GM21723 (cell line): ENCODE measurements at regions not wholly inside any gene's neighbourhood (a gene's known extent, or its start where the extent isn't known, plus 50 kb on each side); places are given as distances from the start of the nearest gene placed in this dataset.
"Not testable (repeated sequence)": the region's sequence is repeated elsewhere in the genome, so short reads cannot be mapped to it uniquely, and the experiment has no call there.

Experiments used
- ATAC-seq: cut with Tn5 transposase; IDR thresholded peaks from one replicate; pipeline ENCODE4 v1.9.1; 2021; ENCODE audit warnings: mild to moderate bottlenecking, moderate library complexity; ENCODE audit not compliant: unreplicated experiment

DNA sequence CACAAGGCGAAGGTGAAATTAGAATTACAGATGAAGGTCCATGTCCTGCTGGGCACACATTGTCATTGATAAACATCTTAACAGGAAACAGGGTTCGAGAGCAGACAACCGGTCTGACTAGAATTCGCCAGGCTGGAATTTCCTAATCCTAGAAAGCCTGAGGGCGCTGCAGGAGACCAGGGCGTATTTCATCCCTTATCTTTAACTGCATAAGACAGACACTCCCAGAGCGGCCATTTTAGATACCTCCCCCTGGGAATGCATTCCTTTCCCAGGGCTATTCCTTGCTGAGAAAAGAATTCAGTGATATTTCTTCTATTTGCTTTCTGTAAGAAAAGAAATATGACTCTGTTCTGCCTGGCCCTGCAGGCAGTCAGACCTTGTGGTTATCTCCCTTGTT lies 357.7 kb downstream of the FAM170A start:
- not testable (repeated sequence) for ATAC-seq

DNA sequence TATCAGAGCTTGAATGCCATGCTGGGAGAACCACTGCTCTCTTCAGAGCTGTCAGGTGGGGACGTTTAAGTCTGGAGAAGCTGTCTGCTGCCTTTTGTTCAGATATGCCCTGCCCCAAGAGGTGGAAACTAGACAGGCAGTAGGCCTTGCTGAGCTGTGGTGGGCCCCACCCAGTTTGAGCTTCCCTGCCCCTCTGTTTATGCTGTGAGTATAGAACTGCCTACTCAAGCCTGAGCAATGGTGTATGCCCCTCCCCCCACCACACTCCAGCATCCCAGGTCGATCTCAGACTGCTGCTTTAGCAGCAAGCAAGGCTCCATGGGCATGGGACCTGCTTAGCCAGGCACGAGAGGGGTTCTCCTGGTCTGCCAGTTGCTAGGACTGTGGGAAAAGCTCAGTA lies 362.3 kb downstream of the FAM170A start:
- no peak for ATAC-seq

DNA sequence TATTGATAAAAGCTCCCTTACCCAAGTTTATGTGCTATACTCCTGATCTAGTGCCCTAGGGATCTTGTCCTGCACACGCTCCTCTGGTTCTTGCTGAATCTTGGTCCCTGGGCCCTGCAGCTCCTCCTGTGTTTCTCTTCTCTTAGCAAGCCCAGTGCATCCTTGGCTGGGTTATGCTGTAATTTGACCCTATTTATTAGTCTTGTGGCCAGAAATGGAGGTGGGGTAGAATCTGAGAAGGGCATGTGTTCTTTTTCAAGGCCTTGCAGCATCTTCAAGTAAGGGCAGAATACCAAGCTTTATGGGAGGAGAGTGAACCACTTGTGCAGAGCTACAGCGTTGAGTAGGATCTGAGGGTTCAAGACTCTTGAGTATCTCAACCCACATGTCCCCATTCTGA lies 366.8 kb downstream of the FAM170A start:
- ATAC-seq: no peak

DNA sequence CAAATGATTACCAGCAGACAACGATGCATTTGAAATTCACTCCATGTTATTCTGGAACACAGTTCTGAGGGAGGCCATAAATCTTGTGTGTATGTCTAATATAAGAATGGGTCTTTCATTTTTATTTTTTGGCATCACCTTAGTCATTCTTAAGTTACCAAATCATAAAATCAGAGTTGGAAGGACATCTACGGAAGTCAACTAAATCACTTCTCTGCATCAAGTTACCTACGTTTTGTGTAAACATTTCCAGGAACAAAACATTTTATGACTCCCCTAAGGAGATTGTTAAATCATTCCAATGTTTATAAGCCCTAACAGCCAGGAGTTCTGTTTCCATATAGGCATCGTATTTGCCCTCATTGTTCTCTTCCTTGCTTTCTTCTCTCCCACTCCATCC lies 378.2 kb downstream of the FAM170A start:
- no peak for ATAC-seq

DNA sequence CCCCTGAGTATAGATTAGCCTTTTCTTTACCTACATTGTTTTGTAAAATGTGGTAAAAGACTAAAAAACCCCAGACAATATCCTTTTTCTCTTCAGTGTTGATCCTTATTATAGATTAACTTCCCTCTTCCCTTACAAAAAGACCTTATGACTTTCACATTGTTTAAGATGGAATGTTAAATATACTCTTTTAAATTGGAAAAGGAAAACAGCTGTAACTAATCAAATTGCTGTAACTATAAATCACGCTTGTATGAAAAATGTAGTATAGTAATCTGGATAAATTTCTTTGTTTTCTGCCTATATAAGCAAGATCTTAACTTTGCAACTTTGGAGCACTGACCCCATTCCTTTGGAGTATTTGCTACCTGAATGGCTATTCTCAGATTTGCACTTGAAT lies 383.1 kb downstream of the FAM170A start:
- ATAC-seq: no peak

DNA sequence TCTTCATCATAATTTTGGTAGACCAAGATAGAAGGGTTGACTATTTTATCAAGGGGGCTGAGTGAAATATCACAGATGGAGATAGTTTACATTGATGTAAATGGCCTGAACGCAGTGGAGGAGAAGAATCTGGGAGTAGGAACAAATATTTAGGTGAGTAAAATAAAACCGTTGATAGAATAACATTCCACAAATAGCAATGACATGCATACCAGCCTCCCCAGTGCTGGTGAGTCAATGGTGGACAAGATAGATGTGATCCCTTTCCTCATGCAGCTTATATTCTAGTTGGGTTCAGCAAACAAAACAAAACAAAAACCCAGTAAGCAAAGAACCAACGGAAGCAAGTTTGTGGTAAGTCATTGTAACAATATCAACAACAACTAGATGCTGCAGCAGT lies 385.2 kb downstream of the FAM170A start:
- no peak for ATAC-seq

DNA sequence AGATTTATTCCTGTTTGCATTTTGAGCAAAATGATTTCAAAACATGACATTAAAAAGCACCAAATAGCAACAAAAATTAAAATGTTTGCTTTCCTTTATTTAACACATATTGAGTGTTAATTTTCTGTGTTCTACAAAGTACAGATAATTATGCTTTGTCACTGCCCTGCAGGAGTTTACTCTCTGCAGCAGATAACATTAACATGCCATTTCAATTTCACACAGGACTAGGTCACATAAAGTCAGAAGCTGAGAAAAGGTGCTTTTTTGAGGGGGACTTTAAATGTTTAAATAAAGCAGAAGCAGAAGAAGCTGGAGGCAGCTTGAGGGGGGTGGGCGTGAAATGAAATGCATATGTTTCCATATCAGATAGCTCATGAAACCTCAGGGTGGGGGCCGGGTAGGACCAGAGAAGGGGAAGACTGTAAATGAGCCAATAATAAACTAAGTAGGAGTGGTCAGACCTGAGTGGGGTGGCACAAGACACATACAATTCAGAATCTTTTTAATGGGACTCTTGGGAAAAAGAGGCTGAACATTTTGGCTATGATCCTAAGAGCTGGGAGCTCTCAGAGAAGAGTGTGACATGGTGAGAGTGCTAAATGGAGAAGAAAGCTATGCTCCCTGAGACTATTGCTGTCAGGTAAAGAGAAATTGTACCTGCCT lies 387.5 kb downstream of the FAM170A start:
- ATAC-seq: no peak

DNA sequence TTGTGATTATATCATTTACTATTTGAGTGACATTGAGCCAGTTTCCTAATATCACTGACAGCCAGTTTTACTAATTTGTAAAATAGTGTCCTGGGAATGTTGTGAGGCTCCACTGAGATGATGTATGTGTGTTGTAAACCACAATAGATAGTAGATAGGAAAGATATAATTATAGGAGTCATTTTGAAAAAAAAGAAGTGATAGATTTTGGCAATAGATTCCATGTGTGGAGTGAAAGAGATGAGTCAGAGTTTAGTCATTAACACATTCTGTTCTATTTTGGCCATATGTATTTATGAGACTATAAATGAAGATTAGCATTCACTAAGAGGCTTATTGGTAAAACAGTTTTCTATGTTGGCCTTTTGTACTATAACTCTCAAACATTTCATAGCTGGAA lies 388.2 kb downstream of the FAM170A start:
- ATAC-seq: no peak

DNA sequence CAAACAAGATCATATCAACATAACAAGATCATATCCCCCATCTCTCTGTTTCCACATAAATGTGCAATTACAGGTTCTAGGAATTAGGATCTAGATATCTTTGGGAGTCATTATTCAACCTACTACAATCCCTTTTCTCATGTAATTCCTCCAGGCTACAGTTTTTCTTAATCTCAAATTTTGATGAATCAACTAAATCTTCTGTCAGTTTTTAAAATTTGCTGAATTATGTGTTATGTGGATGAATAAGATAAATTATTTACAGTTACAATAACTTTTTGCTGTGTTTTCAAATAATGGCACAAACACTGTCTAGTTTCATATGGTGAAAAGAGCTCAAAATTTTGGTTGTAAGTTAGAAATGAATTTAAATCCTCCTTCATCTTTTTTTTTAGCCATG lies 405.8 kb downstream of the FAM170A start:
- ATAC-seq: no peak

DNA sequence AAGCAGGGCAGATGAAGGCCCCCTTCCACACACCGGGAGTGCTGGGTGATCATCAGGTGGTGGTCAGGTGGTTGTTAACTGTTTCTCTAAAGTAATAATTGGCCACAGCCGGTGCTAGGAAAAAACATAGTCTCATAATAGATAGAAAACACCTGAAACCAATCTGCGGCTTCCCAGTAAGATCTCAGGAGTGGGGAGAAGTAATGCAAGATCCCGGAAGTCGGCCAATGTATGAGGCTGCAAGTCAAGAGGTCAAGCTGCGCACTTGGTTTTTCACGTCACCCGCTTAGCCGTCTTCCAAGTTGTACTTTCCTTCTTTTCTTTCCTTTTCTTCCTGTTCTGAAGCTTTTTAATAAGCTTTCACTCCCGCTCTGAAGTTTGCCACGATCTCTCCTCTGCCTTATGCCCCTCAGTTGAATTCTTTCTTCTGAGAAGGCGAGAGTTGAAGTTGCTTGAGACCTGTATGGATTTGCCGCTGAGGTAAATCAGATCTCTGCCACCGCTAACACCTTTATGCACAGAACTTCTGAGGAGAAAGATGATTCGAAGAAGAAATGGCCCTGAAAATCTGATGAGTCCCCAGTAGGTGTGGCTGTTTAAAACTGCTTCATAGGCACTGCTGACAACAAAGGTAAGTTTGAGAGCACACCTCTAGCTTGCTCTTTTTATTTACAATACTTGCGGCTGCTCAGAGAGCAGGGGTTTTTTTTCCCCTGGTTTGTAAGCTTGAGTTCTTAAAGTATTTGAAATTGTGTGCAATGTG lies 406.6 kb downstream of the FAM170A start:
- no peak for ATAC-seq

DNA sequence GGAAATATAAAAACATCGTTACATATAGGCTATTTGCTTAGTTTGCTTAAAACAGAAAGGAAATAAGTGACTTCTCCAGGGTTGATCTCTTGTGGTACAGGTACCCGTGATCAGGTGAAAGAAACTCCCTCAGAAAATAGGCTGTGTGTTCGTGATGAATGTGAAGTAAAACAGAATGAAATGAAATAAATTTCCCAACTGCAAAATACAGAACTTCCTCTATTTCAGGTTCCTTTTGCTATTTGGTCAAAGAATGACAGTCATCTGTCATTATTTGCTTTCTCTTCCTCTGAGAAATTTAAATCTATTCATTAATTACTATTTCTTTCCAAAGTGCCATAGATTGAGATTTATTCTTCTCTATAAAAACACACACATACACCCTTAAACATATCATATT lies 408.1 kb downstream of the FAM170A start:
- no peak for ATAC-seq

DNA sequence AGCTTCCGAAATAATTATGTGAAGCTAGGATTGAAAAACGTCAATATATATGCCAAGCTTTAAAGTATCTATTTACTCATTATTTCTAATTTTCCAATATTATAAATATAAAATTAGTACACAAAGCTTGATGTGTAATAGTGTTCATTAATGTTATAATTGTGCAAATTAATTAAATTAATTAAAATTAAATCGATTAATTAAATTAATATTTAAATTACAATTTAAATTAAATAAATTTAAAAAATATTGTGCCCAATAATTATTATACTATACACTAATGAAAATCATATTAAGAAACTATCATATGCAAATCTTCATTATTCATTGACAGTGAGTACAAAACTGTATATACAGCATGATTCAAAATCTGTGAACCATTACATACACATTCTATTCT lies 409.8 kb downstream of the FAM170A start:
- no peak for ATAC-seq

DNA sequence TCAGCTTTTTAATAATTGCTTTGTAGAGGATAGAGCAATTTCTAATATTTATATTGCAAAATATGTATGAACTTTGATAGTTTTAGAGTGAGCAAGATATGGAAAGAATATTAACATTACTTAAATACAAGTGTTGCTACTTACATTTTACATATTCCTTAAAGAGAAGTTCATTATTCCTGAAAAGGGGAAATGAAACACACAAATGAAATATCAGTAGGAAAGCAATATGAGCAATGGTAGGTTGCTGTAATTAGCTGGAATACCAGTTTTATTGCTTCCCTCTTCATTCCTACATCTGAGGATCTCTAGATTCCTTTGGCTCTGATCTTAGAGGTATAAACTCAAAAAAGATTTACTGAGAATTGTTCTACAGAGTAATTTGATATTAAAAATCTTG lies 414.1 kb downstream of the FAM170A start:
- no peak for ATAC-seq

DNA sequence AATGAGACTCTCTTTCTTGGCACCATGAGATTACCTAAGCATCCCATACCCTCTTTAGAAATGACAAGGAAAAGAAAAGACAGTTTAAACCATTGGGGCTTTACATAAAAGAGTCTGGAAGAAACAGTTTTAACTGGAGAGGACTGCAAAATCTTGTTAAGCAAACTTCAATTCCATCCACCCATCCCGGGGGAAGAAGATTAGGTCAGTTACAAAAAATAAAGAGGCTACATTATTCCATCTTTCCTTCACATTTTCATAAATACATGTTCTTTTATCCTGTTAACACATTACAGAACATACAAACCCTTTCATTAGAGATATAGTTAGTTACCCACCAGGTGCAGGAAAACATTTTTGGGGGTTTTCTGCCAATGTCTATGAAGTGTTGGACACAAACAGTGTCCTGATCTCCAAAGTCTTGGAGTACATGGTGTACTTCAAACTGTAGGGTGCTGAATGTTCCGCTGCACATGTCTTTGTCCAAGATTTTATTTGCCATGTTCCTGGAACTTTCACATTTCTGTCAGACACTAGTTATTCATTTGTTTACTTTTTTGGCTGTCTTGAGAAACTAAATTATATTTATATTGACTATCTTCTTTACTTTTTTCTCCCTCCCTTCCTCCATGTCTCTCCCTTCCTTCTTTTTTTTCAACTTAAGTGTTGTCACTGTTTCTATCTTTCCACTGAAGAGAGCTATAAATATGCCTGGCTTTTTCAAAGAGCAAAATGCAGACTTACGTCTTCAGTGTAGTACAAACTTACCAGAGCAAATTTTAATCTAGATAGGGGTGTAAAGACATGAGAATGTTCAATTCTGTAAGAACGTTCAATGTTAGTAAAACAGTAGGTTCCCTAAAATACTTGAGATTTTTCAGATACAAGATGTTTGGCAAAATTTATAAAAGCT lies 410.9 kb upstream of the PRR16 start:
- ATAC-seq: no peak

DNA sequence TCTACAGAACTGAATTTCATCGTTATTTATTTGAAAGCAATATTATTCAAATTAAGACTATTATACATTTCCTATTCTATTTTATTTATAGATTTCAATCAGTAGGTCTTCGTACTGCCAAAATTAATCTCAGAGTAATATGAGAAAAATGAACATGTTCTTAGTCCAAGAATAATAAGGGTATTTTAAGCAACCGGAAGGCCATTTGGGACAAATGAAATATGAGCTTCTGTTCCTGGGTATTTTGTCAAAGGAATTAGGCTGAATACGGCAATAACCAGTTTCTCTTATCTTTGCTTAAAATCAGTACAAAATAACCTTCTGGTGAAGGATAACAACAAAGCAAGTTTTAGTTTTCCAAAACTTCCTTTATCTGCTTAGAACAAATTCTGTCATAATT lies 410.3 kb upstream of the PRR16 start:
- ATAC-seq: no peak

DNA sequence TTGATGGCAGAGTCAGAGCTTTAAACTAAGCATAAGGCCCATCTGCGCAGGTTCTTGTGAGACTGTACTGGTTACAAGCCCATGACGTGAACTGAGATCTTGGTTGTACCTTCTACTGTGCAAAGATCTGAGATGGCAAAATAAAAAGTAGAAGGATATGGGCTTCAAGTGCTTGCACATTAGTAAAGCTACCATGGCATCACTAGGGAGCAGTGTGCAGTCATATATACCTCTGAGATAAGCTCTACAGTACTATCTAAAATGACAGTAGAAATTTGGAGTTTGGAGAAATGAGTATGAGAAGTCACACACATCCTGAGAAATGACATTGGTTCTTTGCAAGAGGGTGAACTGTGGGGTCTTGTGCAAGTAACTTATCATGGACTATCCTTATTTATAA lies 408.2 kb upstream of the PRR16 start:
- ATAC-seq: no peak

DNA sequence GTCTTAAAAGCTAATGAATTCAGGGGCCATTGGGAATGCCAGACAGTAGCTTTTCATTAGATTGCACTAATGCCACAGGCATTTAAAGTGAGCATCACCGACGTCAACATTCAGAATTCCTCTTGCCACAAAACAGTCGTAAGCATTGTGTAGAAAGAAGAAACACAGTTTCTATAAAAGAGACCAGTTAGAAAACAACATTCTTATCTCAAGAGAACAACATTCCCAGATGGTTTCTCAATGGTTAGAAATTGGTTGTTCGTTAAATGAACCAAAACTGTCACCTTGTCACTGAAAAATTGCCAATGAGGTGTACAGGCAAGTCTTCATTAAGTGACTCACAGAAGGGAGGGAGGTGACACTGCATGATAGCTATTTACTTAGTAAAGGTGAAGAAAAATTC lies 401.6 kb upstream of the PRR16 start:
- ATAC-seq: no peak

DNA sequence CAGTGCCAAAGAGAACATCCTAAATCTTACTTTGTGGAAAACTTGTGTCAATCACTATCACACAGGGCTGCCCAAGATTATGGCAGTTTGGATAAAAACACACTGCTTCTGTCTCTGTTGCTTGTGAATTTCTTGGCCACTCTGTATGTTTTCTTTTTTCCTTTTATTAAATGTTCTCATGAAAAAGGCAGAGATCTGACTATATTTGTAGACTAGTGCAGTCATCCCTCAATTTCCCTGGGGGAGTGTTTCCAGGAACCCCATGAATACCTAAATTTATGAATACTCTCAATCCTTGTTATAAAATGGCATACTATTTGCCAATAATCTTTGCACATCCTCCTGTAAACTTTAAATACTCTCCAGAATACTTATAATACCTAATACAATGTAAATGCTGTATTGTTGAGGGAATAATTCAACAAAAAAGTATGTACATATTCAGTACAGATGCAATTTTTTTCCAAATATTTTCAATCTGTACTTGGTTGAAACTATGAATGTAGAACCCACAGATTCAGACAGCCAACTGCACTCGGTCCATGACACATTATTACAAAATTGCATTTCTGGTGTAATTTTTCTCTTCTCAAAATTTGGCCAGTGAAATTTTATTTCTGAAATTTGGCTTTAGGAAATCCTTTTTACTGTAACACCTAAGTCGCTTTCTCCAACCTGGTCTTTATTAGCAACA lies 391.9 kb upstream of the PRR16 start:
- no peak for ATAC-seq

DNA sequence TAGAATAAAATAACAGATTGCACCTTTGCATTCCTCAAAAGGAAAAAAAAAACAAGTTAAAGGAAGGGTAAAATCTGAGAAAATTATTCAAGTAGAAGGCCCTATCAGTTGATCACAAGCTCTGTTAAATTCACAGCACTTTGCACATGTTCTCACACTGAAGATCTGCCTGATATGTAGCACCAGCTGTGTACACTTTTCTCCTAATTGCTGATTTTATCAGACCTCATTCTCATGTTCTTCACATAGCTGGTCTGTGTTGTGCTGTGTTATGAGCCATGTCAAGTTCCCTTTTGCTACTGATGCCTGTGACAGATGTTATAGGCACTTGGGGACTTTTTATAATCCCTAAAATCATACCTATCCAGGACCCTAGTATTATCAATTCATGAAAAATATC lies 390.4 kb upstream of the PRR16 start:
- ATAC-seq: no peak

DNA sequence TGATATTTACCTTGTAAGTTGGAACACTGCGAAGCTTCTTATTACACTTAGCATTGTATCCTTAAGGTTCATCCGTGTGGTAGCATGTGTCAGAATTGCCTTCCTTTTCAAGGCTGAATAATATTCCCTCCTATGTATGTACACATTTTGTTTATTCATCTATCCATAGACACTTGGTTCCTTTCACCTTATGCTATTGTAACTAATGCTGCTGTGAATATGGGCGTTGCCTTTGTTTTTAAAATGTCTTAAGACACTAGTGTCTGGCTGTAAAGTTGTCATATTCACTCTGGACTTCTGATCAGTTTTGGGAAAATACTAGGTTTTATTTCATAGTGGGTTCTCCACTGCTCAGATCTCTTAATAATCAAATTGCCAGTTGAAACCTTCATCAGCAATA lies 383.3 kb upstream of the PRR16 start:
- no peak for ATAC-seq
